Epithelial cell of esophagus (primary cell): ENCODE measurements at regions not wholly inside any gene's neighbourhood (a gene's known extent, or its start where the extent isn't known, plus 50 kb on each side); places are given as distances from the start of the nearest gene placed in this dataset.
A peak's percentile ranks its signal among the peaks of the same experiment; 100 is the strongest.

Experiments used
- DNase-seq: peaks from one replicate; pipeline ENCODE4 v3.0.0; 2010; ENCODE audit warnings: low read depth
- H3K4me3 ChIP-seq: 2 replicates; pipeline ENCODE4 v1.5.1; 2011; ENCODE audit warnings: mild to moderate bottlenecking, low read length, control low read depth
- TF ChIP-seq, protein P1 (sequence below): IDR thresholded peaks from 2 replicates; pipeline ENCODE4 v1.5.1; 2011; ENCODE audit warnings: low read depth, mild to moderate bottlenecking, low read length, control low read depth, inconsistent platforms; ENCODE audit not compliant: insufficient read depth; ENCODE audit errors: missing control alignments

DNA sequence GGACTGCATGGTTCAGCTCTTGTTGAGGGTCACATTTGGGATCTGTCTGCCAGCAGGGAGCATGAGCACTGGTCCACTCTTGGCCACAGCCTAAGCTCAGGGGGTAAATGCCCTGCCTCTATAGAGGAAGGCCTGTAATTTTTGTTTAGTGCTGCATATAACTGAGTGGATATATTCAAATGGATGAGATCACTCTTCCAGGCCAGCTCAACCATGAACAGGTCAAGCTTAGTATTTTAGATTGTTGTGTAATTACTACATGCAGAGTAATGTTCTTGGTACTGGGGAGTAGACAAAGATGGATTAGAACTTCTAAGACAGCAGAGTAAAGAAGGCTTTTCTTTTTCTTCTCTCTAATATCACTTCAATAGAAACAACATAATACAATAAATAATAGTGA is 376.9 kb downstream of the GPATCH2 start:
- H3K4me3 ChIP-seq = no peak overlapping the region
- TF ChIP-seq, protein P1, sequence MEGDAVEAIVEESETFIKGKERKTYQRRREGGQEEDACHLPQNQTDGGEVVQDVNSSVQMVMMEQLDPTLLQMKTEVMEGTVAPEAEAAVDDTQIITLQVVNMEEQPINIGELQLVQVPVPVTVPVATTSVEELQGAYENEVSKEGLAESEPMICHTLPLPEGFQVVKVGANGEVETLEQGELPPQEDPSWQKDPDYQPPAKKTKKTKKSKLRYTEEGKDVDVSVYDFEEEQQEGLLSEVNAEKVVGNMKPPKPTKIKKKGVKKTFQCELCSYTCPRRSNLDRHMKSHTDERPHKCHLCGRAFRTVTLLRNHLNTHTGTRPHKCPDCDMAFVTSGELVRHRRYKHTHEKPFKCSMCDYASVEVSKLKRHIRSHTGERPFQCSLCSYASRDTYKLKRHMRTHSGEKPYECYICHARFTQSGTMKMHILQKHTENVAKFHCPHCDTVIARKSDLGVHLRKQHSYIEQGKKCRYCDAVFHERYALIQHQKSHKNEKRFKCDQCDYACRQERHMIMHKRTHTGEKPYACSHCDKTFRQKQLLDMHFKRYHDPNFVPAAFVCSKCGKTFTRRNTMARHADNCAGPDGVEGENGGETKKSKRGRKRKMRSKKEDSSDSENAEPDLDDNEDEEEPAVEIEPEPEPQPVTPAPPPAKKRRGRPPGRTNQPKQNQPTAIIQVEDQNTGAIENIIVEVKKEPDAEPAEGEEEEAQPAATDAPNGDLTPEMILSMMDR = no peak
- peak; percentile 17 for DNase-seq

GRCh38 chr1:217253351-217253750 is 377.5 kb downstream of the GPATCH2 start:
- no peak for DNase-seq
- TF ChIP-seq, protein P1 = no peak
- no peak overlapping the region for H3K4me3 ChIP-seq

DNA sequence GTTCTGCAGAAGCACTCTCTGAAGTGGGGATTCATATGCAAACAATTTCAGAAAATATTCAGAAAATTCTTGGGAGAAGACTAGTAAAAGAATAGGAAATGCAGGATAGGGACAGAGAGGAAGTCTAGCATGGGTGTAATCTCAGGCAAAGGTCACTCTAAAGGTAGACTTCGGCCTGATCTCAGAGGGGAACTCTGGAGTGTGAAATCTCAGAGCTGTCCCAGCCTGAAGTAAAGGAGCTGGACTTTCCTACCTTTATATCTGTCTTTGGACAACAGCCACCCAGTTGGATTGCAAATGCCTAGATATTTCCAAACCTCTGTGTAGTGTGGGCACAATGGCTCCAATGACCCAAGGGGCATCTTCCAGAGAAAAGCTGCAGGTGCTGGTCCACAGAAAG is 379.8 kb downstream of the GPATCH2 start:
- DNase-seq = no peak
- H3K4me3 ChIP-seq = no peak overlapping the region
- TF ChIP-seq, protein P1 = no peak

DNA sequence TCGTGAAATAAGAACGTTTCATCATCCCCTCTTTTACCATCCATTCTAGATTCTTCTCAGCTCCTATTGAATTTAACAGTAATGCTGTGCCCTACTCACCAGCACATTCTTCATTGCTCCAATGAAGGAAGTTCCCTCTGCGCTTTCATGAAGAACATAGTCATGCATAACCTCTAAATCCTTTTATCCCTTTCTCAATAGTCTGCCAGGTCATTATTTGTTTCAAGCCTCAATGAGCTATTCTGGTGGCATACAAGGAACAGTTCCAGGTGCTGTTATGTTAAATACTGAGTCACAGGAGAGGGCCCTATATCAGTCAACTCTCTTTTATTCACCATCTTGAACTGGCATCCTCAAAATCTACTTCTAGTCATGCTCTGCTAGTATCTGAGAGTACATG is 381.0 kb downstream of the GPATCH2 start:
- TF ChIP-seq, protein P1 = no peak
- DNase-seq = no peak
- H3K4me3 ChIP-seq = no peak overlapping the region

- TF ChIP-seq, protein P1 = no peak
- no peak overlapping the region for H3K4me3 ChIP-seq
- no peak for DNase-seq
These were observed 385.9 kb downstream of the GPATCH2 start for GRCh38 chr1:217244971-217245370.

- TF ChIP-seq, protein P1 = no peak
These were observed 390.2 kb downstream of the GPATCH2 start for GRCh38 chr1:217240656-217241055.

DNA sequence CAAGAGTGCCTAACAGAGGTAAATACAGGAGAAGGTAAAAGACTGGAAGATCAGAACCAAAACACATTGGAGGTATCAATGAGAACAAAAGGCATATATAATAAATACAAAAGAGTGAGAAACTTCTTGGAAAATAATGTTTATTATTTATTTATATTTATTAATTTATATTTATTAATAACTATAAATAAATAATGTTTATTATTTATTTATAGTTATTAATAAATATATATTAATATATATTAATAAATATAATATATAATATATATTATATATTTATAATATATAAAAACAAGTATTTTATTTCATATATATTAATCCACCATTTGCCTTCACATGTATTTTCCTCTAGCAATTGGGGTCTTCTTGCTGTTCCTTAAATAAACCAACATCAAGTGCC is 391.9 kb downstream of the GPATCH2 start:
- TF ChIP-seq, protein P1 = no peak
- DNase-seq = no peak
- no peak overlapping the region for H3K4me3 ChIP-seq

More at GRCh38 chr1:217240656-217241055, 390.2 kb downstream of the GPATCH2 start:
- H3K4me3 ChIP-seq = no peak overlapping the region
- no peak for DNase-seq
